ENCODE measurements at regions not wholly inside any gene's neighbourhood (a gene's known extent, or its start where the extent isn't known, plus 50 kb on each side); places are given as distances from the start of the nearest gene placed in this dataset.
"Not testable (repeated sequence)": the region's sequence is repeated elsewhere in the genome, so short reads cannot be mapped to it uniquely, and the experiment has no call there.

DNA sequence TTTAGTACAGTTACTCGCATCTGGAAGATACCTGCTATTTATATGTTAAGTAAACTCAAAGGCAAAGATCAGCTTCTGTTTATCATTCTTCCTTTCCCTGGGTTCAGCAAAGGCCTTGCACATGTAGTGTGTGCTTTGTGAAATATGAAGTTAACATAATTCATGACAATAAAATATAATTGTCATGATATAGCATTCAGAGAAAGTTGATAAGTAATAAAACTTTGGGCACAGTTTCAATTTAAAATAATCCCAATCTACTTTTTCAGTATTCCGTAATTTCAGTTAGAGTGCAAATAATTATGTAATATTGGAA, 51.9 kb upstream of the ZNF217 start:
- DNase-seq (ENCODE audit: low read depth in 2 of 2), result no peak

- DNase-seq (ENCODE audit: low read depth in 2 of 2), result not testable (repeated sequence)
These were observed 50.5 kb upstream of the ZNF217 start for GRCh38 chr20:53644108-53644507.
